ENCODE measurements at regions not wholly inside any gene's neighbourhood (a gene's known extent, or its start where the extent isn't known, plus 50 kb on each side); places are given as distances from the start of the nearest gene placed in this dataset.

DNA sequence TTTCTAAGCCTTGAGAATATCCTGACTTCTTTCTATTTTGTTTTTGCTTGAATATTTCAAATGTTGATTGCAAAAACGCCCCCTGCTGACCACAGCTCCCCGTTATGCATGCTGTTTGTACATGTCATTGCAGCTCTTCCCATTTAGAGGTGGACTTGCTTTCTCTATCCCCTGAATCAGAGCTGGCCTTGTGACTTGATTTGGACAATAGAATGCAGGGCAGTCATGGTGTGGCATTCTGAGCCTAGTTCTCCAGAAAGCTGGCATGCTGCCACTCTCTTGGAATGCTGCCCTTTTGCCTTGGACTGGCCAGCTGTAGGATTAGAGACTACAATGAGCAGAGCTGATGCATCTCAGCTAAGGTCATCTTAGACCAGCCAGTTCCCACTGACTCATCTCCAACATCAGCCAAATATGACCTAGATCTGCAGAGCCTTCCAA is 1561.5 kb downstream of the MRPL39 start:
- peak; percentile 64 for DNase-seq

DNA sequence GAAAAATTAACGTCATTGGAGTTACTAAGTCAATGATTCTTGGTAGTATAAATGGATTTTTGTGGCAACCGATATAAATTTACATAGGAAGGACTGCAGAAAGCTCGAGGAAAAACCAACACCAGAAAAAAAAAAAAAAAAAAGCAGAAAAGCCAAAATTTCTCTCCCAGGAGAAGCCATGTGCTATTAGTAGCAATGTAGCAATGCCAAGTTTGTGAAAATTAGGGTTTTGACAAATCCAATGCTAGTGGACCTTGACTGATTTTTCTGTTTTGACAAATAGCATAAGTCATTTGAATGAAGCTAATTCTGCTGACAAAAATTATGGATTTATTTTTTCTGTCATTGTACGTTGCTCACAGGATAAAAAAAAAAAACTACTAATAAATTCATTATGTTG is 1561.9 kb downstream of the MRPL39 start:
- DNase-seq, result no peak

DNA sequence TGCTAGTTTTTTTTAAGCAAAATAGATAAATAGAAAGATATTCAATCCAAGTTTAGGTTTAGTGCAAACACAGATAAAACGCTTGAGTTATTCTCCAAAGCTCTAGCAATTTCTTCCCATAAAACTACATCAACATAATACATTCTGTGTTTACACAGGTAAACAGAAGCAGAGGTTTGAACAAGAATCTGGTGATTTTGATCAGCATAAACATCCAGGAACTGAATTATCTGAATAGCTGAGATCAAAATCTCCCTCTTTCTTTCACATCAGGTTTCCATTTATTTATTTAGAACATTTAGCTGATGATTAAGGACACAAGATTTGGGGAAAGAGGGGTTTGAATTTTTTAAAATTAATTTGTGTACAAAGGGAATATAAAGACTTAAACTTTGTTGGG is 1564.6 kb downstream of the MRPL39 start:
- no peak for DNase-seq

DNA sequence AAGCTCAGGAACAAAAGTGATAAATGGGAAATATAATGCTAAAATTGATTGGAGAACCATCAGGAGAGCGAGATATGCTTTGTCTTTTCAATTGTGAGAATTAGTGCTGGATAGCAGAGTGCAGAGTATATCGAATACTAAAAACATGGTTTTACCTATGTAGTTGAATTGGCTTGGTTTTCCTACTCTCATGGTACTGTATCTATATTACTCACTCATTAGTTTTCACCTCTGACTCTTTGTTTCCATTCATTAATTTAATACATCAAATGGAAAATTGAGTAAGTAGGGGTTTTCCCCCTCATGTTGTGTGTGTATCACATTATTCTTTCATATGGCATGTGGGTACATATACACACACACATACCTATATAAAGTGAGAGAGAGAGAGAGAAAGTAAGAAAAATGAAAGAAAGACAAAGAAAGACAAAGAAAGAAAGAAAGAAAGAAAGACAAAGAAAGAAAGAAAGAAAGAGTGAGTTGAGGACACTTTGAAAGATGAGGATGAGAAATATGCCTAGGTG is 1574.5 kb downstream of the MRPL39 start:
- no peak for DNase-seq

DNA sequence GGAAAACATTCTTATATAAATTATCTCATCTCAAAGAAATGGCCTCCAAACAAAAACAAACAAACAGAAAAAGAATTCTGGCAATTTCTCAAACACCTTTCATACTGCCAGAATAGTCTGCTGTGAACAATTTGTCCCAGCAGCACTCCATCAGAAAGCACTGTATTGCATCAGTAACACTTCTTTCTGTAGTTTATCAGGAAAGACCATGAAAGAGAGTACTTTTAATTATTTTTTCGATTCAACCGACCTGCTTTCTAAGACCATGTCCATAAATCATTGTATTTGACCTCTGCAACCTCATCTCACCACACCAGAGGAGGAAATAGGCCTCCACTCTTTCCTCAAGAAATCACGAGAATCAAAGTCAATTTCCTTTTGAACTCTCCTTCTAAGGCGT is 1579.9 kb downstream of the MRPL39 start:
- no peak for DNase-seq

- DNase-seq, result no peak
Observed at GRCh38 chr21:24025101-24025500, 1582.2 kb downstream of the MRPL39 start.

DNA sequence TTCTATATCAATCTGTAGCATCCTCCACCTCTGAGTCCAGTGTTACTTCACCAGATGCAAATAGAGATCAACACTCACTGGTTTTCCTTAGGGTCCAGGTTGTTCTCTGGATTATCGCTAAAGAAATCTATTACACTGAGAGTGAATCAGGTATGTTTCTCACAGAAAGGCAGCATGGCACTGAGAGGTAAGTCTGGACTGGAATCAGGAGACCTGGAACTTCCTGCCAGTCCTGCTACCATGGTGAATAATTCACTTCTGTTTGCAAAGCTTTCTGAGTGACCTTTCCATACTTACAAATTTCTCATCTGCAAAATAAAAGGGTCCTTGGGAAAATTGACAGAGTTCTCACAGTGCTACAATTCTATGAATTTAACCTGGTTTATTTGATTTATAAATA is 1583.3 kb downstream of the MRPL39 start:
- DNase-seq, result no peak

GRCh38 chr21:24023402-24023801 is 1583.9 kb downstream of the MRPL39 start:
- no peak for DNase-seq

GRCh38 chr21:24014381-24014780 is 1592.9 kb downstream of the MRPL39 start:
- DNase-seq, result peak; percentile 8

DNA sequence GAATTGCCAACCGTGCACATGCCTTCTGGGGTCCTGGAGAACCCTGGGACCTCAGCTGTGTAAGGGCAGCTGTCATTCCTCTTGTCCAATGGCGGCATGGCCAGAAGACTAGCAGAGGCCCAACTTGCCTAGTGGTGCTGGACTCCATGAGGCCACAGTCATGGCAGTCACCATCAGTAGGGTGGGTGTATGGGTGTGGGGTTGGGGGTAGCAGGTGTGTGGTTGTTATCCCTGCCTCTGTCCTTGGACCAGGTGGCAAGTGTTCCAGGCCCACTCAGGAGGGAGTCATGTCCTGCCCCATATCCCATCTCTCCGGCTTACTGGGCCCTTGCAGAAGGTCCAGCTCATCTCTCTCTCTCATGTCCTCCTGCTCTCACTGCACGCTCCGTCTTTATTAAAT is 1596.2 kb downstream of the MRPL39 start:
- DNase-seq, result no peak

DNA sequence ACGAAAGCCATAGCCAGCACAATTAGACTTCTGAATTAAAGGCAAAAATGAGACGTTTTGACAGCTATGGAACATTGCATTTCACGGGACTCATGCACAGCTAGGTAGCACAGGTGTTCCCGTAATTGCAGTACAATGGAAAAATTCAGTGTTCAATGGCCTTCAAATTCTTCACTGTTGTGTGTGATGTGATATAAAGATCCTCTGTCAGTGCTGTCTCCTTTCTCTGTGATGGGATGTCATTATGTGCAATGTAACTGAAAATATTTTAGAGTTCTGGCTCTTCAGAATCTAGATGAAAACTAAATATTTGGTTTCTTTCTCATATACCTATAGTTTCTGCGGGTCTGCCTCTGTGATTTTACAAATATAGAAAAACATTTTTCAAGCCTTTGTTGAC is 1599.7 kb downstream of the MRPL39 start:
- DNase-seq, result no peak

- no peak for DNase-seq
Observed at GRCh38 chr21:23986987-23987386, 1620.3 kb downstream of the MRPL39 start.

GRCh38 chr21:23986214-23986613 is 1621.1 kb downstream of the MRPL39 start:
- DNase-seq, result no peak

- DNase-seq, result no peak
Observed at GRCh38 chr21:23982546-23982945, 1624.7 kb downstream of the MRPL39 start.

GRCh38 chr21:23977971-23978370 is 1629.3 kb downstream of the MRPL39 start:
- DNase-seq, result peak; percentile 79

- peak; percentile 85 for DNase-seq
Observed at GRCh38 chr21:23968722-23969647, 1638.3 kb downstream of the MRPL39 start.

DNA sequence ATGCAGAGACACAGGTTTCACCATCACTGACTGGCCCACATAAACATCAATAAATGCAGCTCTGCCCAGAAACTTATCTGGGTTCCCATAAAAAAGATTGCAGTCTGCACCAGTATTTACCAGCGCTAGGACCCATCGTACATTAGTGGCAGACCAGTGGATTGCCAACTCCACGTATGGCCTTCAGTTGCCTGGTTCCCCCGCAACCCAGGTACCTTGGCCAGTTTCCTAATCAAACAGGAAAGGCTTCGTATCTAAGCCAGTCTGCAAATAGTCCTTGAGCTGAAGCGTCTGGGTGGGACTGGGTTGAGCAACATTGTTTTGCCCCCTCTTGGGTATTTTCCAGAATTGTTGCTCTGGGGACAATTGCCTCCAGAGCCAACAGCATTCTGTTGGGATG is 1639.3 kb downstream of the MRPL39 start:
- DNase-seq, result no peak

- DNase-seq, result no peak
Observed at GRCh38 chr21:23963454-23963853, 1643.8 kb downstream of the MRPL39 start.

GRCh38 chr21:23960769-23961168 is 1646.5 kb downstream of the MRPL39 start:
- DNase-seq, result no peak

- peak; percentile 25 for DNase-seq
Observed at GRCh38 chr21:23955135-23955843, 1652.0 kb downstream of the MRPL39 start.

DNA sequence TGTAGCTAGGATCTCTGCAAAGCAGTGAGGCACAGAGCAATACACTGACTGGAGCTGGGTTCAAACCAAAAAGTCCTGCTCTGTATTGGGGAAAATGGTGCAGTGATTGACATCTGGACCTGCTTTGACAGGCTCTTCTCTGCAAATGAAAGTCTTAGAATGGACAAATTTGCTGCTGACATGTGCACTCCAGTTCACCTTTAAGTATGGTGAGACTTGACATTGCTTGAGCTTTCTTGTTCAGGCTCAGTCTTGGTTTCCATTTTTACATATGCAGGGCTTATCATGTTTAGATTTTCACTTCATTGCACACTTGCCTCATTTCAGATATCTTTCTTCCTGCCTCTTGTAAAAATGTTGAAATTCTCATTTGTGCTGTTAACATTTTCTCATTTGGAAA is 1655.0 kb downstream of the MRPL39 start:
- DNase-seq, result no peak

DNA sequence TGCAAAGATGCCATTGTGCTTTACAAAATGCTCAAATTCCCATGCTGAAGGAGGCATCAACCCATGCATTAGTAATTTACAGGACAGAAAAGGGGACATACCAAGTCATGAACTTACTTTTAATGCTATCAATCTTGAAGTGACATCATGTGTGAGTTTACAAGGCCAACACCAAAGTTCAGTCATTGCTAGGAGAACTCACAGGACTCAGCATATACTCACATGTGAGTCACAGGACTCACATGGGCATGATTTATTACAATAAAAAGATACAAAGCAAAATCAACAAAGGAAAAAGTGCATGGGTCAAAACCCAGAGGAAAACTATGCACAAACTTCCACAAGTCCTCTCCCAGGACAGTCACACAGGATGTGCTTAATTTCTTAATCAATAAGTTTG is 1656.0 kb downstream of the MRPL39 start:
- DNase-seq, result no peak

GRCh38 chr21:23950344-23950743 is 1656.9 kb downstream of the MRPL39 start:
- DNase-seq, result no peak

DNA sequence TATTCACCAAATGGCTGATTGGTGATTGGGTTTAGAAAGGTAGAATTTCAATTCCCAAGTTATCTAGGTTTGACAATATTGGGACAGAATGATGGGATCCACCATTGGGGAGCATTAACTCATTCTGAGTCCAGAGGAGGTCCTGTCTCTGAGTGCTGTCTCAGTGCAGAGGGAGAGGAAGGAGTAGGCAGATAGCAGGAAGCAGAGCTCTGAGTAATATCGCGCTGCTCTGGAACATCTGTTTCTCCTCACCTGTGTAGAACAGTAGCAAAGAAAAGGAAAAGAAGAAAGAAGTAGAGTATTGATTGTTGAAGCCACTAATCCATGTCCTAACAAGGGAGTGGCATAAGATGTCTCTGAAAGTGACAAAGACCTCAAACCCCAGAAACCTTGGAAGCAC is 1657.8 kb downstream of the MRPL39 start:
- DNase-seq, result no peak

All from hematopoietic multipotent progenitor cell treated with erythropoietin and hydrocortisone succinate and interleukin-3 and kit ligand, for 4 days (in vitro differentiated cells).